ENCODE measurements at regions not wholly inside any gene's neighbourhood (a gene's known extent, or its start where the extent isn't known, plus 50 kb on each side); places are given as distances from the start of the nearest gene placed in this dataset.
A peak's percentile ranks its signal among the peaks of the same experiment; 100 is the strongest.

GRCh38 chrX:82649645-82650044, 858.4 kb upstream of the POU3F4 start:
- H3K4me3 ChIP-seq = no peak overlapping the region
- no peak for FAIRE-seq
- no peak overlapping the region for H3K27ac ChIP-seq
- WGBS (ENCODE audit: missing lambda C conversion rate) = 39% methylated on average over 4 of the region's 5 CpGs
- no peak for DNase-seq (ENCODE audit: low read depth in 1 of 2, low spot score in 1 of 2)
- no peaks in the 10 kb centered on the region for H3K9me3 ChIP-seq
- no peaks in the 10 kb centered on the region for H3K4me1 ChIP-seq
- CTCF ChIA-PET = no interaction called here
- H3K4me2 ChIP-seq = no peak overlapping the region
- TF ChIP-seq ATOH8 (CRISPR knock-in tag; IDR thresholded peaks at IDR 0.05; ENCODE audit: low read depth) (no peak), RFX5 (IDR thresholded peaks at IDR 0.05) (no peak), PBX3 (IDR thresholded peaks at IDR 0.05) (no peak), HOXB13 (CRISPR knock-in tag; IDR thresholded peaks at IDR 0.05; ENCODE audit: low read depth) (no peak), JUN (IDR thresholded peaks at IDR 0.05) (no peak), KDM5A (IDR thresholded peaks at IDR 0.05) (no peak), SMC3 (IDR thresholded peaks at IDR 0.05) (no peak)
- ATAC-seq = no peak
- POLR2A ChIA-PET = no interaction called here

GRCh38 chrX:82658492-82658891, 849.6 kb upstream of the POU3F4 start:
- no peak overlapping the region for H3K27ac ChIP-seq
- DNase-seq (ENCODE audit: low read depth in 1 of 2, low spot score in 1 of 2) = no peak
- H3K4me3 ChIP-seq = no peak overlapping the region
- FAIRE-seq = no peak
- no peak overlapping the region for H3K4me2 ChIP-seq
- H3K4me1 ChIP-seq = no peaks in the 10 kb centered on the region
- 14% methylated on average over 3 of the region's 3 CpGs for WGBS (ENCODE audit: missing lambda C conversion rate)
- H3K9me3 ChIP-seq = no peaks in the 10 kb centered on the region
- ChIA-PET CTCF (no interaction called here), POLR2A (no interaction called here)
- TF ChIP-seq SMC3 (IDR thresholded peaks at IDR 0.05) = no peak
- no peak for ATAC-seq

GRCh38 chrX:82666355-82666754, 841.7 kb upstream of the POU3F4 start:
- Histone ChIP-seq H3K4me2 (no peak overlapping the region), H3K4me1 (no peaks in the 10 kb centered on the region), H3K4me3 (no peak overlapping the region), H3K9me3 (no peaks in the 10 kb centered on the region), H3K27ac (no peak overlapping the region)
- no peak for ATAC-seq
- no peak for FAIRE-seq
- 7% methylated on average over 3 of the region's 3 CpGs for WGBS (ENCODE audit: missing lambda C conversion rate)
- ChIA-PET POLR2A (no interaction called here), CTCF (no interaction called here)
- DNase-seq (ENCODE audit: low read depth in 1 of 2, low spot score in 1 of 2) = peak in 1 of 2 experiments; percentile 3
- TF ChIP-seq ZFP36 (IDR thresholded peaks at IDR 0.05; ENCODE audit: borderline replicate concordance, partially characterized antibody) = peak; percentile 69
- TF ChIP-seq NPAS2 (CRISPR knock-in tag; IDR thresholded peaks at IDR 0.05; ENCODE audit: borderline replicate concordance) = no peak

GRCh38 chrX:82675104-82675503, 833.0 kb upstream of the POU3F4 start:
- DNase-seq (ENCODE audit: low read depth in 1 of 2, low spot score in 1 of 2) (no peak), ATAC-seq (no peak), FAIRE-seq (peak; percentile 67)
- no peak overlapping the region for H3K27ac ChIP-seq
- no peak overlapping the region for H3K4me3 ChIP-seq
- H3K4me1 ChIP-seq = no peaks in the 10 kb centered on the region
- no peak for TF ChIP-seq PBX3 (IDR thresholded peaks at IDR 0.05)
- ChIA-PET CTCF (no interaction called here), POLR2A (no interaction called here)
- H3K4me2 ChIP-seq = no peak overlapping the region
- H3K9me3 ChIP-seq = no peaks in the 10 kb centered on the region

- WGBS (ENCODE audit: missing lambda C conversion rate) = 38% methylated on average over 2 of the region's 2 CpGs
- TF ChIP-seq E2F6 (IDR thresholded peaks at IDR 0.05; ENCODE audit: borderline replicate concordance, low read depth) = no peak
- no peak for TF ChIP-seq RARB (CRISPR knock-in tag; IDR thresholded peaks at IDR 0.05)
- peak; percentile 14; the same call in 1 of the 3 replicates for TF ChIP-seq CTCF (IDR thresholded peaks at IDR 0.05)
- no peak for TF ChIP-seq SREBF2 (IDR thresholded peaks at IDR 0.05)
- no peak for TF ChIP-seq ZFP36 (IDR thresholded peaks at IDR 0.05; ENCODE audit: borderline replicate concordance, partially characterized antibody)
- TF ChIP-seq ZC3H11A (IDR thresholded peaks at IDR 0.05) = no peak
- Histone ChIP-seq H3K4me2 (no peak overlapping the region), H3K9me3 (no peaks in the 10 kb centered on the region), H3K27ac (no peak overlapping the region), H3K4me1 (no peaks in the 10 kb centered on the region), H3K4me3 (no peak overlapping the region)
- POLR2A ChIA-PET = no interaction called here
- DNase-seq (ENCODE audit: low read depth in 1 of 2, low spot score in 1 of 2) = peak in 1 of 2 experiments; percentile 1
- no peak for ATAC-seq
- CTCF ChIA-PET = interaction anchor here (0.6 to 1.2 kb wide), 2 partner anchors 9 to 337 kb away, joined by 3 read pairs; no protein-coding TSS in a partner anchor
- no peak for FAIRE-seq
Observed at GRCh38 chrX:82676386-82676785, 831.7 kb upstream of the POU3F4 start.

All from A549 (cell line).